OCI-LY1 (cell line): ENCODE measurements at regions not wholly inside any gene's neighbourhood (a gene's known extent, or its start where the extent isn't known, plus 50 kb on each side); places are given as distances from the start of the nearest gene placed in this dataset.

Source experiments
- EZH2 ChIP-seq: fragments of 200-600 bp; sonication (generic), shearing (Covaris generic); IDR thresholded peaks from 2 replicates; pipeline ENCODE4 v1.8.0; 2017; ENCODE audit warnings: borderline replicate concordance, mixed run types, mild to moderate bottlenecking, antibody characterized with exemption, low read length, moderate library complexity, mixed read lengths
- TF ChIP-seq, protein P1 (sequence below): fragments of 200-600 bp; sonication (generic), shearing (Covaris generic); IDR thresholded peaks from 2 replicates; pipeline ENCODE4 v1.5.1; 2017; ENCODE audit warnings: mild to moderate bottlenecking, antibody characterized with exemption, low read length, moderate library complexity, mixed read lengths

DNA sequence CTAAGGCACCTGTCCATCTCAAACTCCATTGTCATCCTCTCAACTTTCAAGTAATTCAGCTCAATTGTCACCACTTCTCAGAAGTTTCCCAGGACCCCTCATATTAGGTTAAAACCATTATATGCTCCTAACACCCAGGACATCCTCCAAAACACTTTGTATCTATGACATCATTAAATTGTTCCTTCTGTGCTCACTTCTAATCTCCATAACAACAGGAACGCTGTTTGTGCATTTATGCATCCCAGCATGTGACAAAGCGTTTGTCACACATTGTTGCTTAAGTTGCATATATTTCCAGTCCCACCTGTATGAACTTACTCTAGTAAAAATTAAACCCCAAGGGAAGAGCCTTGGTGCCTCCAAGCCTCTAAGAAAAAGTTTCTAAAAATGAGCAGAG is 133.9 kb downstream of the TBX5 start:
- TF ChIP-seq, protein P1, sequence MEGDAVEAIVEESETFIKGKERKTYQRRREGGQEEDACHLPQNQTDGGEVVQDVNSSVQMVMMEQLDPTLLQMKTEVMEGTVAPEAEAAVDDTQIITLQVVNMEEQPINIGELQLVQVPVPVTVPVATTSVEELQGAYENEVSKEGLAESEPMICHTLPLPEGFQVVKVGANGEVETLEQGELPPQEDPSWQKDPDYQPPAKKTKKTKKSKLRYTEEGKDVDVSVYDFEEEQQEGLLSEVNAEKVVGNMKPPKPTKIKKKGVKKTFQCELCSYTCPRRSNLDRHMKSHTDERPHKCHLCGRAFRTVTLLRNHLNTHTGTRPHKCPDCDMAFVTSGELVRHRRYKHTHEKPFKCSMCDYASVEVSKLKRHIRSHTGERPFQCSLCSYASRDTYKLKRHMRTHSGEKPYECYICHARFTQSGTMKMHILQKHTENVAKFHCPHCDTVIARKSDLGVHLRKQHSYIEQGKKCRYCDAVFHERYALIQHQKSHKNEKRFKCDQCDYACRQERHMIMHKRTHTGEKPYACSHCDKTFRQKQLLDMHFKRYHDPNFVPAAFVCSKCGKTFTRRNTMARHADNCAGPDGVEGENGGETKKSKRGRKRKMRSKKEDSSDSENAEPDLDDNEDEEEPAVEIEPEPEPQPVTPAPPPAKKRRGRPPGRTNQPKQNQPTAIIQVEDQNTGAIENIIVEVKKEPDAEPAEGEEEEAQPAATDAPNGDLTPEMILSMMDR, result no peak
- TF ChIP-seq EZH2, result no peak
